BE2C (cell line): ENCODE measurements at regions not wholly inside any gene's neighbourhood (a gene's known extent, or its start where the extent isn't known, plus 50 kb on each side); places are given as distances from the start of the nearest gene placed in this dataset.

Experiments used
- DNase-seq: peaks from one replicate; pipeline ENCODE4 v3.0.0-alpha.2; 2020
- H3K27me3 ChIP-seq: fragments of 250-450 bp; sonication (Bioruptor Pico); 2 replicates; pipeline ENCODE4 v1.5.1; 2020; ENCODE audit warnings: mild to moderate bottlenecking
- H3K36me3 ChIP-seq: fragments of 250-450 bp; sonication (Bioruptor Pico); 2 replicates; pipeline ENCODE4 v1.5.1; 2020; ENCODE audit warnings: mild to moderate bottlenecking
- H3K4me1 ChIP-seq: fragments of 250-450 bp; sonication (Bioruptor Pico); 2 replicates; pipeline ENCODE4 v1.5.1; 2020
- H3K4me3 ChIP-seq: 2 replicates; pipeline ENCODE4 v1.5.1; 2011; ENCODE audit warnings: low read depth, low read length
- H3K9me3 ChIP-seq: fragments of 250-450 bp; sonication (Bioruptor Pico); 2 replicates; pipeline ENCODE4 v1.5.1; 2020
- CTCF ChIP-seq: IDR thresholded peaks from 2 replicates; pipeline ENCODE4 v1.5.1; 2012; ENCODE audit warnings: mild to moderate bottlenecking, low read depth, low read length

- no peaks in the 10 kb centered on the region for H3K4me1 ChIP-seq
- H3K4me3 ChIP-seq = no peak overlapping the region
- no peaks in the 10 kb centered on the region for H3K27me3 ChIP-seq
- H3K9me3 ChIP-seq = no peaks in the 10 kb centered on the region
- no peak for TF ChIP-seq CTCF
- no peak for DNase-seq
- H3K36me3 ChIP-seq = no peaks in the 10 kb centered on the region
Measured at GRCh38 chr9:88721025-88721424, 186.0 kb downstream of the NXNL2 start.

GRCh38 chr9:88721495-88722279 is 186.7 kb downstream of the NXNL2 start:
- TF ChIP-seq CTCF = no peak
- Histone ChIP-seq H3K4me3 (no peak overlapping the region), H3K4me1 (no peaks in the 10 kb centered on the region), H3K36me3 (no peaks in the 10 kb centered on the region), H3K27me3 (no peaks in the 10 kb centered on the region), H3K9me3 (no peaks in the 10 kb centered on the region)
- no peak for DNase-seq

- Histone ChIP-seq H3K4me3 (no peak overlapping the region), H3K27me3 (no peaks in the 10 kb centered on the region), H3K4me1 (no peaks in the 10 kb centered on the region; the same call in 1 of the 2 replicates), H3K36me3 (no peaks in the 10 kb centered on the region), H3K9me3 (no peaks in the 10 kb centered on the region)
- no peak for DNase-seq
- peak; percentile 47 for TF ChIP-seq CTCF
Measured at GRCh38 chr9:88722753-88723152, 187.8 kb downstream of the NXNL2 start.

GRCh38 chr9:88723751-88724150 is 188.8 kb downstream of the NXNL2 start:
- Histone ChIP-seq H3K27me3 (no peaks in the 10 kb centered on the region), H3K4me3 (no peak overlapping the region), H3K36me3 (no peaks in the 10 kb centered on the region), H3K4me1 (no peaks in the 10 kb centered on the region; the same call in 1 of the 2 replicates), H3K9me3 (no peaks in the 10 kb centered on the region)
- no peak for TF ChIP-seq CTCF
- no peak for DNase-seq

- Histone ChIP-seq H3K36me3 (no peaks in the 10 kb centered on the region), H3K4me1 (no peaks in the 10 kb centered on the region; the same call in 1 of the 2 replicates), H3K4me3 (no peak overlapping the region), H3K9me3 (no peaks in the 10 kb centered on the region), H3K27me3 (no peaks in the 10 kb centered on the region)
- TF ChIP-seq CTCF = no peak
- no peak for DNase-seq
Measured at GRCh38 chr9:88724331-88724730, 189.4 kb downstream of the NXNL2 start.

- TF ChIP-seq CTCF = no peak
- Histone ChIP-seq H3K27me3 (no peaks in the 10 kb centered on the region), H3K9me3 (no peaks in the 10 kb centered on the region), H3K36me3 (no peaks in the 10 kb centered on the region), H3K4me1 (no peaks in the 10 kb centered on the region; the same call in 1 of the 2 replicates), H3K4me3 (no peak overlapping the region)
- no peak for DNase-seq
Measured at GRCh38 chr9:88725300-88726019, 190.5 kb downstream of the NXNL2 start.
